Pulmonary artery endothelial cell (primary cell): ENCODE measurements at regions not wholly inside any gene's neighbourhood (a gene's known extent, or its start where the extent isn't known, plus 50 kb on each side); places are given as distances from the start of the nearest gene placed in this dataset.

Experiments used
- DNase-seq: peaks from one replicate; pipeline ENCODE4 v3.0.0-alpha.2; 2011; ENCODE audit warnings: low read depth, low spot score

DNA sequence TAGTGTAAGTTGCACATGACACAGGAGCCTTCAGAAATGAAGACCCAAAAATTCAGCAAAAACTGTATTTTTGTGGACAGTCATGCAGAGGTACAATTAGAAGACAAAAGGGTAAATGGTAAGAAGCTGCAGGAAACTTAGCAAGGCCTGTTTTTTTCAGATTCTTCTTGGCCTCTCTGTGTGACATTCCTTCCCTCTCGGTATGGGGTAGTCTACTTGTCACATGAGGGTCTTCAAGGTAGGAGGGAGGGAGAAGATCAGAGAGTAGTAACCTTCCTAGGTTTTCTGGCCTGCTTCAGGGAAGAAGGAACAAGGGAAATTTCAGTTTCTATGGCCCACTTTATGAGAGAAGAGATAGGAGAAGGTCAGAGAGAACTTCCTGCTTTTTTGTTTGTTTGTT, 230.4 kb upstream of the PPP1R2C start:
- no peak for DNase-seq

DNA sequence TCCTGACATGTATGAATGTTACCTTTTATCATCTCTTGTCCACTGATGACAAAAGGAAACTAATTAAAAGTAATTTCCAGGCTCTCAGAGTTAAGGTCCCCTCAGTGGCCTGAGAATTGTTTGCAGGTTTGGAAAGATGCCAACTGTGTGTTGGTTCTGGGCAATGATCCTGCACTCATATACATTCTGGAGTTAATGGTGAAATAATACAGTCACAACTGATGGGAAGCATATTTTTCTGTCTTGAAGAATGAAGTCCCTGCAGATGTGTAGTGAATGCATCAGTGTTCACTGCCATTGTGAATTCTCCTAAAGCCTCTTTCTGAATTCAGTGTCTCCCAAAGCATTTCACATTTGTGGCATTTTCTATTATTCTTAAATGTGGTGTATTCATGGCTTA, 238.1 kb upstream of the PPP1R2C start:
- no peak for DNase-seq

DNA sequence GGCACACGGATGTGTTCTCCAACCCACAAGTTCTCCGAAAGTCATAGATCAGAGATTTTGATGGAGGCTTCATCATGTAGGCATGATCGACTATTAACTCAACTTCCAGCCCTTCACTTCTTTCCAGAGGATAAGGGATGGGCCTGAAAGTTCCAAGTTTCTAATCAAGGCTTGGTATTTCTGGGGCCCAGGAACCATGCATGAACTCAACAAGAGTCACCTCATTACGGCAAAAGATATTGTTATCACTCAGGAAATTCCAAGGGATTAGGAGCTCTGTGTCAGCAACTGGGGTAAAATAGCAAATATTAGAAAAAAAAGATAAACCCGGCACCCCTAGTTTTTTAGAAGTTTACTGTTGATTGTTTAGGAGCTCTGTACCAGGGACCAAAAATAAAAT, 240.1 kb upstream of the PPP1R2C start:
- no peak for DNase-seq

DNA sequence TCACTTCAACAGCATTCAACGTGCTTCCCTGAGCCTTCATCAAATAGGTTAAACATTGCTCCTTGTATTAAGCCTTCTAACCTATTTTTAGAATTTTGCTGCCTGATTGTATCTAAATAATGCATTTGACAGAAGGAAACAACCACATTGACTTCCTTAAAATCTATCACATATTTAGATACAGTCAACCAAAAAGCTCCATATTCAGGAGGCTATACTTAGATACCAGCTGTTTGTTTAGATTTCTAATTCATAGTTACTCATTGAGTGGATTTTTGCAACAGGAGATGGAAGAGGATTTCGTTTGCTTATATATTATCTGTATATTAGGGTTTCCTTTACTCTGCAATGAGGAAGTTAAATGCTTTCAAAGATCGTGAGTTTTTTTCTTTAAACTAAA, 241.1 kb upstream of the PPP1R2C start:
- DNase-seq: no peak

DNA sequence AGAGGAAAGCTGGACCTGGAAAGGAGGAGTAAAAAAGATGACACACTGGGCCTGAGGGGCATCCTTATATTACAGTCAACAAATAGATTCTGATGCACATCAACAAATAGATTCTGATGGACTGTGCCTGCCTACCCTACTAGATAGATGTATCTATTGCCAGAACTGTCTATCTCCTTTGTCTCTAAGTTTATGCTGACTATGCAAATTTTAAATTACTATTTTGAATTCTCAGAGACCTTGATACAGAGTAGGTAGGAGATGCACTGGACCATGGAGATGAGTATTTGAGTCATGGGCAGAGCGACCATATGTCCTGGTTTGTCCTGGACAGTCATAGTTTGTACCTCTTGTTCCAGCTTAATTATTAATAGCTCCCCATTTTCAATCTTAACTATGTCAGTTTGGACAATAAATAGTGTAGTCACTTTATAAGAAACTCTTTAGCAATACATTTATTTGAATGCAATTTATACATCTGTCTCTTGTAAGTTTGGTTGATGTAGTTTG, 247.9 kb upstream of the PPP1R2C start:
- DNase-seq: no peak

DNA sequence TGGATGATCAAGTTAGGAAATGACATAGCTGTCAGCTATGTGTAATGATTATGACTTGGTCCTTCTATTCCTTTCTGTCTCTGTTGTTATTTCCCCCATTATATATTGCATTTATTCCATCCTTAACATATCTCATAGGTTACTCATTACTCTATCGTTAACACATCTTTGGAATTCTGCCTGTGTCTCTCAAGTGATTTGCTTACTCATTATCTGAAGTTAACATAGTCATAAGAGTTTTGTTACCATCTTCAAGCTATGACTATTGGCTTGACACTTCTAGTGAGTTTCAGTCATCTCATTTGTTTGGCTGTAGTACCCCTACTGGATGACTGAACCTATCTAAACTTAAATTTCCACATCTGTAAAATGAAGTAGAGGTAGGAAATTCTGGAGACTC, 286.1 kb upstream of the PPP1R2C start:
- no peak for DNase-seq

DNA sequence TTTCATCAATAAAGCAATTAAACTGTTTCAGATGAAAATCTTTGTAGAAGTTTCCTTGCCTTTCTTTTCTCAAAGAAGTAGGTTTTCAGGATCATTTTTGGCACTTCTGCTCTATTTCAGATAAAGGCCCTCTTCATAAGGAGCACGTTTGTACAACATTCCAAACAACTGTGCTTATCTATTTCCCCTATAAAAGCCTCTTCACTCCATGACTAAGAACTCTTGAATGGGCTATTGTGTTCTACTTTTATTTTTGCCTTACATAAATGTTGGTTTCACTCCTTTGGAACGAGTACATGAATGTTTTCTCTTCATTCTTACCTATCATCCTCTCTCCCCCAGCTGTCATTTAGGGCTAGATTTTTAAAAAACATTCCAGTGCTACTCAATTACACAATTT, 288.0 kb upstream of the PPP1R2C start:
- DNase-seq: no peak

DNA sequence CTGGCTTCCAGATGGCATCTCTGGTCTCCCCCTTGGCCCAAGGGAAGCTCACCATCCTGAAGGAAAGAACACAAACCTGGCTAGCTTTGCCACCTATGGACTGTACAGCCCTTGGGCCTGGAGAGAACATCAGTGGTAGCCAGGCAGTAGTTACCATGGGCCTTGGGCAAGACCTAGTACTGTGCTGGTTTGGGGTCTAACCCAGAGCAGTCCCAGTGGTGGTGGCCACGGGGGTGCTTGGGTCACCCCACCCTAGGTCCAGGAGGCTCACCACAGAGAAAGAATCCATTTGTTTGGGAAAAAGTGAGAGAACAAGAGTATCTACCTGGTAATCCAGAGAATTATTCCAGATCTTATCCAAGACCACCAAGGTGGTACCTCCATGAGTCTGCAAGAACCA, 290.7 kb upstream of the PPP1R2C start:
- DNase-seq: no peak

DNA sequence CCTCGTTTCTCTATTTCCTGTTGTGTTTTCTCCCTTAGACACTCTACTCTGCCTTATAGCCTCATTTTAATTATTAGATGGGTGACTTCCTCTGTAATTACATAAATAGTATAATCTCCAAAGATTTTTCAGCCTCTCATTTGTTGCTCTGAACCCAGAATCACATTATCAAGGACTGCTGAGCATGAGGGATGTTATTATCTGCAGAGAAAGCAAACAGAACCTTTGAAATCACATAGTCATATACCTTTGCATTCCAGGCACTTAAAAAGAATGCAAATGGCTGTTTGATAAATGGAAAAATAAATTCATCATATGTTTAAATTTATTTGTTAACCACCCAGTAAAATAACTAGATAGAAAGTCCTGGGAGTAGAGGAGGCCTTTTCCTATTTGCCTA, 305.1 kb upstream of the PPP1R2C start:
- no peak for DNase-seq

DNA sequence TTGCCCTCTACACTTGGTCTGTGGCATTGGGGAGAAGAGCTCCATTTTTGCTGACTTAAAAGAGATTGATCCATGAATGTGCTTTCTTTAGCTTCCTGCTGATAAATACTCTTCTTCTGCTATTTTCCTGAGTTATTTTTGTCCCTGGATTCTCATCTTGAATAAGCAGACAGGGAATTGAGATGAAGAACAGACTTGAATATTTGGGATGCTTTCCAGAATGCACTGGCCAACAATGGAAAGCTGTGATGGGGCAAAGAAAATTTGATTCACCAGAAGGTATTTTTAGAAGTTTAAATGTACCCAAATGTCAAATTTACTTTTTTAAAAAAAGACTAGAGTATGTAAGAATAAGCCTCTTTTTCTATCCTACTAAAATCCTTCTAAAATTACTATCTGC, 309.9 kb upstream of the PPP1R2C start:
- no peak for DNase-seq

DNA sequence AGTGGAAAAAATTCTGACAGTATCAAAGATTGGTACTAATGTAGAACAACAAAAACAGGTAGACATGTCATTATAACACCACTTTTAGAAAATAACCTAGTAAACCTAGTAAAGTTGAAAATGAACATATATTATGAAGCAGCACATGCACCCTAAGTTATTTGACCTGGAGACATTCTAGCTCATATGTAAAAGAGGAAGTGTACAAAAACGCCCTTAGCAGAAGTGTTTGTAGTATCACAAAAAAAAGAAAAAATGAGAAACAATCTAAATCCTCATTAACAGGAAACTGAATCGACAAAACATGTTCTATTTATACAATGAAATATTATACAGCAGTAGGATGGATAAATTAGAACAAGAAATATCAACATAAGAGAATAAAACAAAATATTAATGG, 318.9 kb upstream of the PPP1R2C start:
- DNase-seq: no peak

DNA sequence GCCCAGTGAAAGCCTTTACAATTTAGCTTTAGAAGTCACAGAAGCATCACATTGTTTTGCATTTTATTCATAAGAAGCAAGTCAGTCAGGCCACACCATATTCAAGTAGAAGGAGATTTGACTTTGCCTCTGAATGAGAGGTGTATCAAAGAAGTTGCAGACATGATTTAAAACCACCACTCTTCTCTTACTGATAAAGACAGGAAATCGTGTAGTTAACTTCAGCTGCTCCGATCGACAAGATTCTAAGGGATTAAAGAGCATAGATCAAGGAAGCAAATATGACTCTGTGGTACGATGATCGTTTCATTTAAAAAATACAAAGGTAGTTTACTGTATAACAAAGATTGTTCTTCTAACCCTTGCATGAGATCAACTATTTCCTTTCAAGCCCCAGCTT, 328.0 kb upstream of the PPP1R2C start:
- DNase-seq: no peak

DNA sequence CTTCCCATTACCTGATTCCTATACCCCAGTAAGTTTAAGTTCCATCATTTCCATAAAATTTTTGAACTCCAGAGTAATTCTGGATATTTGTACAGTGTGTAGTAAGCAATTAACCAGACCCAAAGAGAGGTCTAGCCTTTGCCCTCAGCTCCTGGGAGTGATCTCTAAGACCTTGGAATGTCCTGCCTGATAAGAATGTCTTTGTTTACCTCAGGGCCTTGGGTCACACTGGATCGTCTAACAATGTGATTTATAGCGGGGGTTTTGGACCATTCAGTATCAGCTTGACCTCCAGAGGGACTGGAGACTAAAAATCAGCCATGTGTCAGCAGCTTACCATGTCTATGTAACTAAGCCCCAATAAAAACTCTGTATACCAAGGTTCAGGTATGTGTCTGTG, 330.9 kb upstream of the PPP1R2C start:
- no peak for DNase-seq

DNA sequence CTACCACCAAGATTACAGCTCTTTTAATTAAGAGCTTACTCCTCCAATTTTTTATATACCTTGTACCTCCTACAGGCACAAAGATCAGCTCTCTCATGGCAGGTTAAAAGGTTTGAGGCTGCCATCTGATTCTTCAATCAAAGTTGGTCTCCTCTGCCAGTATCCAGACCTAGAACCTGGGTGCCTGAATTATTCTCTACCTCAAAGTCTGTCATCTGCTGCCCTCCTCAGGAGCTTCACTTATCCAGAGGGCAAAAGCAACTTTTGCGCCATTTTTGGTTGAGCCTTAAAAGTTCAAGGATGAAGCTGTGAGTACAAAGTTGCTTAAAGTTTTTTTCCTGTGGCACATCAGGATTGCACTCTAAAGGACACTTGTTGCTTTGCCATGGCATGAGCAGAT, 343.7 kb upstream of the PPP1R2C start:
- DNase-seq: no peak

DNA sequence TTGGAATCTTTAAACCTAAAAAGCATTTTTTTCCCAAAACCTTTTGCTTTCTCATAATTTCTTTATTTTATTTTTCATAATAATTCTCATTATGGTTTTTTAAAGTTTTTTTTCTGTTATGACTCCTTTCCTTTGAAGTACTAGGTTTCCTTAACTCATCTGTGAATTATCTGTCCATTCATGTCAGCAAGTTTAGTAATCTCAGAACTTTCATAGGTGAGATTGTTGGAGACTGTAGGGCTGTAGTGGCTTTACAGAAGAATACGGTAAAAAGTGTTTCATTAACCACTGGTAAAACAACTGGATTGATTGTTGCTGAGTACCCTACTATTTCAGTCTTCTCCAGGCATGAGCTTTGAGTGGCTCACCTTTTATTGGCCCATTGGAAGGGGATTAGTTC, 361.7 kb upstream of the PPP1R2C start:
- DNase-seq: no peak

DNA sequence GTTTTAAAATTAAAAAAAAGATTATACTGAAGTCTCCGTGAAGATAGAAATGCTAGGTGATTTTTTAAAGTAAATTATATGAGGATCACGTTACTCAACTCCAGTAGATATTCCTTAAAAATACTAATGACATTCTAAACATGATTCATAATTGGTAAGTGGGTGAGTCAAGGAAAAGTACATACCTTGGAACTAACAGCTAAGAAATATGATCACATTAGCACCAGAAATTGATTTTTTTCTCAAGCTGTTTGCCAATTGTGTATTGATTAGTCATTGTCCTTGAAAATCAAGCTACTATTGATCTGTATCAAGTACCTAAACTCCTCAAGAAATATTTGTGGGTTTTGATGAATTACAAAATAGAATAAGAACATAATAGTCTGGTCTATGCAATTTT, 362.6 kb upstream of the PPP1R2C start:
- no peak for DNase-seq

DNA sequence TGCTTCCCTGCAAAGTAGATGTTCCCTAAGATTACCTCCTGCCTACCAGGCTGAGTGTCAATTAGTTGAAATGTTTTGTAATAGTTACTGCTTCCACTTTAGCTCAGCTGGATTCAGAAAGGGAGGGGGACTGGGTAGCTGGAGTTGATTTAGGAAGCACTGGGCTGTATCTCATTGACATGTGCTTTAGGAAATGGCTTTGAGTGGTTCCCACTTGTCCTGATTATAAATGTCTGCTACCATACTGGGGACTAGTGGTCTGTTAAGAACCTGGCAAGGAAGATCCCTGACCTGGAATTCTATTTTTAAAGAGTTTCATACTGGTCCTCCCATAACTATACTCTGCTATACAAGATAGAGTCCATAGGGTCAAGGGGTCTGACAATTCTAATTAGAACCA, 363.9 kb upstream of the PPP1R2C start:
- DNase-seq: no peak

DNA sequence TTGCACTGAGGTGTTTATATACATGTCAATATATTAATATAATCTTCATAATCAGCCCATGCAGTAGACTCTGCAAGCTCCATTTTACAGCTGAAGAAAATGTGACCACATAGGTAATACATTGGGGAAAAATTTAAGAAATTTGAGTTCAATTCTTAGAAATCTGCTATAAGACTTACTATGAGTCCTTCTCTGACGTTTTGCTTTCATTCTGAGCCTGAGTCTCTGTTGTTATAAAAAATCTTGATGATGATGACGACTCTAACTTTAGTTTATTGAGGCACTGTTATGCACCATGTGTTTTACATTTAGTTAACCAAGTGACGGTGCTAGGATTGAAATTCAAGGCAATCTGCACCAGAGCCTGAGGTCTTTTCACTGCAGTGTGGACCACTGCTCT, 370.3 kb upstream of the PPP1R2C start:
- DNase-seq: no peak

DNA sequence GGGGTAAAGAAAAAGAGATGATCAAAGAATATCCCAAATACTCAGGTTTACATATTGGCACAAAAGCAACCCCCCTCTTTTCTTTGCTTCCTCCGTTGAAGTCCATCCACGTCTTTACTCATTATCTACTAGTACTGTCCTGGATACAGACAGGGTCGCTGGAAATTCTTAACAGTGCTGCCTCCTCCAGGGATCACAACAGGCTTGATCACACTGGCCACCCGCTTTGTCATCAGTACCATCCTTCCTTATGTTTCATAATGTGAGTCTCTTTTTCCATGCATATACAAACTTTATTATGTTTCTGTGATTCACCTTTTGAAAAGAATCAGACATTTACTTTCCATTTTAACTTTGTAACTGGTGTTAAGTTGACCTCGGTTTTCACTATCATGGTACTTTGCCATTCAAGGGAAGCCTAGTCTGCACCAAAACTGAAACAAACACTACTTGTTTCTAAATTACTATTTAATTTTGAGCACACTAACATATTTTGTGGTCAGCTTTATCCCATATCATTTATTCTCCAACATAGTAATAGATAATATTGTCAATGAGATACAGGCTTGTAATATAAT, 387.5 kb upstream of the PPP1R2C start:
- DNase-seq: no peak

DNA sequence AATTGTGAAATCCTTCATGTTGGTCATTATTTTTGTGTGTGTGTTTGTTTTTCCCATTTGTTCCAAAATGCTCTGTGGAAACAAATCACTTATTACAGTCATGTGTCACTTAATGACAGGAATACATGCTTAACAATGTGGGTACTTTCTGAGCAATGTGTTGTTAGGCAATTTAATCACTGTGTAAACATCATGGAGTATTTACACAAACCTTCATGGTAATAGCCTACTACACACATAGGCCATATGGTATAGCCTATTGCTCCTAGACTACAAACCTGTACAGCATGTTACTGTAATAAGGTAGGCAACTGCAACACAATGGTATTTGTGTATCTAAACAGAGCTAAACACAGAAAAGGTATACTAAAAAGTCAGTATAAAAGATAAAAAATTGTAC, 388.9 kb upstream of the PPP1R2C start:
- DNase-seq: no peak

DNA sequence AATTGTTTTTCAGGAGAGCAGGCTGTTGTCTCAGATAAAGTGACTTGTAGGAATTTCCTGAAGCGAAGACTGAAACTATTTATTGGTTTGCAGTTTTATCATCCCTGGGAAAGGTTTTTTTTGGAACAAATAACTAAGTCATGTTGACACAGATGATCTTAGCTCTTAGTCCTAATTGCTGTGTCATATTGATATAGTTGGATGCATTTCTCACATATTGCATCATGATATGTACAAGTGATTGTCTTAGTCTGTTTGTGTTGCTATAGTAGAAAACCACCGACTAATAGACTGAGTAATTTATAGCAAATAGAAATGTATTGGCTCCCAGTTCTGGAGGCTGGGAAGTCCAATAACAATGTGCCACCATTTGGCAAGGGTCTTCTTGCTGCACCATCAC, 397.5 kb upstream of the PPP1R2C start:
- DNase-seq: no peak

DNA sequence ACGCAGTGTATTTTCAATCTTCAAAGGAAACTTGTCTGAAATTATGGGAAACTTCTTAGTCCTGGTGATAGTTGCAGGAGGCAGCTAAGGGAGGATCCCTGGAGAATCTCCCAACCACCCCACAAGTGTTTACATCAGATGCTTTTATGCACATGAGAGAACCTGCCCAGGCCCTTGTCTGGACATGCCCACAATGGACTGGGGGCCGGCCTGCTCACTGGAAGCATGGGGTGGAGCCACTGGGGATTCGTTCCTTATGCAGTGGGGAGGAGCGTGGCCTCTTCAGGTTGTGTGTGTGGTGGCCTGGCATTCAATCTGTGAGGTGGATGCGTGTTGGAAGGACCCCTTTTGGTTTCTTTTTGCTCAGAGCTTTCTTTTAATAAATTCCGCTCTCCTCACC, 398.7 kb upstream of the PPP1R2C start:
- DNase-seq: no peak

DNA sequence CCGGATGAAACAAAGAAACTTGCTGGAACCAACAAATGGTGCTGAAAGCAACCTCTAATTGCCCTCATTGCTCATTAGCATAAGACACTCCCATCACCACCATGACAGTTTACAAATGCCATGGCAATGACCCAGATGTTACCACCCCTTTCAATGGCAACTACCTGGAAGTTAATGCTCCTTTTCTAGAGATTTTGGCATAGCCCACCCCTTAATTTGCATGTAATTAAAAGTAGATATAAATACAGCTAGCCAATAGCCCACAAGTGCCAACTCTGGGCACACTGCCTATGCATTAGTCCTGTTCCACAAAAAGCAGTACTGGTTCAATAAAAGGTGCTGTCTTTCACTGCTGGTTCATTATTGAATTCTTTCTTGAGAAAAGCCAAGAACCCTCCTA, 410.3 kb upstream of the PPP1R2C start:
- no peak for DNase-seq

DNA sequence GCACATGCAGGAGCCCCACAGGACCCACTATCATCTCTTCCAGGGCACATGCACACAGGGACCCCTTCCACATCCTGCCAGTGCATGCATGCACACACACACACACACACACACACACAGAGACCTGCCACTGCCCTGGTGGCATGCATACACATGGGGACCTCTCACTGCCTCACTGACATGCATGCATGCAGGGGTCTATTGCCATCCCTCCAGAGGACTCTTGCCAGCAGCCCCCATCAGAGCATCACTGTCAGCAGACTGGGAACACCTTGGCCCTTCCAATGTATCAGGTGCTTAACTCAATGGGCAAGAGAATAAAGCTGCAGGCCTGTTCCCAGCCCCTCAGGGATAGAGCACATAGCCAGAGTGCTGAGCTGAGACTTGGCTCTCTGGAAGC, 433.6 kb upstream of the PPP1R2C start:
- DNase-seq: no peak
